HFFc6 (cell line): ENCODE measurements at regions not wholly inside any gene's neighbourhood (a gene's known extent, or its start where the extent isn't known, plus 50 kb on each side); places are given as distances from the start of the nearest gene placed in this dataset.
A peak's percentile ranks its signal among the peaks of the same experiment; 100 is the strongest.

Experiments
- DNase-seq: peaks from one replicate; pipeline ENCODE4 v3.0.0-alpha.2; 2018
- H3K27ac Mint-ChIP-seq: 2 replicates; pipeline ENCODE4 v1.8.0; 2020; ENCODE audit warnings: mild to moderate bottlenecking, mixed read lengths
- H3K27me3 Mint-ChIP-seq: 2 replicates; pipeline ENCODE4 v1.8.0; 2021; ENCODE audit warnings: mild to moderate bottlenecking, moderate library complexity, mixed read lengths; ENCODE audit not compliant: insufficient read depth
- H3K36me3 Mint-ChIP-seq: 2 replicates; pipeline ENCODE4 v1.8.0; 2021; ENCODE audit warnings: low read depth, mixed read lengths
- H3K4me1 Mint-ChIP-seq: 2 replicates; pipeline ENCODE4 v1.8.0; 2020; ENCODE audit warnings: low read depth, mixed read lengths
- H3K4me3 Mint-ChIP-seq: 2 replicates; pipeline ENCODE4 v1.8.0; 2020; ENCODE audit warnings: mild to moderate bottlenecking, moderate library complexity, mixed read lengths
- H3K9me3 Mint-ChIP-seq: 2 replicates; pipeline ENCODE4 v1.8.0; 2020; ENCODE audit warnings: mild to moderate bottlenecking, mixed read lengths
- TF ChIP-seq, protein P1 (sequence below): fragments of 200-600 bp; sonication (generic); IDR thresholded peaks from 2 replicates; pipeline ENCODE4 v1.5.0; 2021; ENCODE audit warnings: antibody characterized with exemption, mild to moderate bottlenecking

DNA sequence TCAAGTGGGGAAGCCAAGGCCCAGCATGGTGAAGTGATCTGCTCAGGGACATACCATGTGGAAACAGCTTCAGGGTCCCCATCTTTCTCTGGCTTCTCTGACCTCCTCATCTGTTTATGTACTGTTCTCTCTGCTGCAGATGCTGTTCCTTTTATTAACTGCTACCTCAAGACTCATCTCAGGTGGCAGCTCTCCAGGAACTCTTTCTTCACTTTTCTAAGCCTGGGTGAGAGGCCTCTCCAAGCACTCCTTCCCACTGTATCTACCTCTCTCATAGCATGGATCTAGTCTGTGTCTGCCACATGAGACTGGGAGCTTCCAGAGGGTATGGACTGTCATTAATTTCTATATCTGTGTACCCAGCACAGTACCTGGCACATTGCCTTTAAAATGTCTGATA, 73.4 kb upstream of the PPM1J start:
- no peak overlapping the region for H3K27ac Mint-ChIP-seq
- H3K36me3 Mint-ChIP-seq = no peaks in the 10 kb centered on the region
- peaks cover 27% of the 10 kb centered on the region for H3K4me1 Mint-ChIP-seq
- H3K27me3 Mint-ChIP-seq = peaks cover 2% of the 10 kb centered on the region
- H3K4me3 Mint-ChIP-seq = no peak overlapping the region
- TF ChIP-seq, protein P1, sequence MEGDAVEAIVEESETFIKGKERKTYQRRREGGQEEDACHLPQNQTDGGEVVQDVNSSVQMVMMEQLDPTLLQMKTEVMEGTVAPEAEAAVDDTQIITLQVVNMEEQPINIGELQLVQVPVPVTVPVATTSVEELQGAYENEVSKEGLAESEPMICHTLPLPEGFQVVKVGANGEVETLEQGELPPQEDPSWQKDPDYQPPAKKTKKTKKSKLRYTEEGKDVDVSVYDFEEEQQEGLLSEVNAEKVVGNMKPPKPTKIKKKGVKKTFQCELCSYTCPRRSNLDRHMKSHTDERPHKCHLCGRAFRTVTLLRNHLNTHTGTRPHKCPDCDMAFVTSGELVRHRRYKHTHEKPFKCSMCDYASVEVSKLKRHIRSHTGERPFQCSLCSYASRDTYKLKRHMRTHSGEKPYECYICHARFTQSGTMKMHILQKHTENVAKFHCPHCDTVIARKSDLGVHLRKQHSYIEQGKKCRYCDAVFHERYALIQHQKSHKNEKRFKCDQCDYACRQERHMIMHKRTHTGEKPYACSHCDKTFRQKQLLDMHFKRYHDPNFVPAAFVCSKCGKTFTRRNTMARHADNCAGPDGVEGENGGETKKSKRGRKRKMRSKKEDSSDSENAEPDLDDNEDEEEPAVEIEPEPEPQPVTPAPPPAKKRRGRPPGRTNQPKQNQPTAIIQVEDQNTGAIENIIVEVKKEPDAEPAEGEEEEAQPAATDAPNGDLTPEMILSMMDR = no peak
- H3K9me3 Mint-ChIP-seq = no peaks in the 10 kb centered on the region; the same call in 1 of the 2 replicates
- DNase-seq = peak; percentile 9

DNA sequence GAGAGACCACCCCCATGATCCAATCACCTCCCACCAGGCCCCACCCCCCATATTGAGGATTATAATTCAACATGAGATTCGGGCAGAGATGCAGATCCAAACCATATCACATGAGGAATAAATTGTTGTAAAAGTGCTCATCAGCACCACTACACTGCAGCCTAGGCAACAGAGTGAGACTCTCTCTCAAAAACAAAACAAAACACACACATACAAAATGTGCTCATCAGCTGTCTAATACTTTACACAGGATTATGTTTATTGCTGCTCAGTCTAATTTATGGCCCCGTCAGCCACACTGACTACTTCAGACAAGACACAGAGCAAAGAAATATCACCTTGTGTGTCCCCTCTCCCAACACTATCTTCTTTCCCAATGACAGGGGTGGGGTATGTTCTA, 72.9 kb upstream of the PPM1J start:
- H3K4me1 Mint-ChIP-seq = peaks cover 27% of the 10 kb centered on the region
- no peak overlapping the region for H3K4me3 Mint-ChIP-seq
- H3K36me3 Mint-ChIP-seq = no peaks in the 10 kb centered on the region
- peaks cover 2% of the 10 kb centered on the region for H3K27me3 Mint-ChIP-seq
- no peak for DNase-seq
- no peak overlapping the region for H3K27ac Mint-ChIP-seq
- peaks cover 5% of the 10 kb centered on the region; the same call in 1 of the 2 replicates for H3K9me3 Mint-ChIP-seq
- TF ChIP-seq, protein P1 = no peak

DNA sequence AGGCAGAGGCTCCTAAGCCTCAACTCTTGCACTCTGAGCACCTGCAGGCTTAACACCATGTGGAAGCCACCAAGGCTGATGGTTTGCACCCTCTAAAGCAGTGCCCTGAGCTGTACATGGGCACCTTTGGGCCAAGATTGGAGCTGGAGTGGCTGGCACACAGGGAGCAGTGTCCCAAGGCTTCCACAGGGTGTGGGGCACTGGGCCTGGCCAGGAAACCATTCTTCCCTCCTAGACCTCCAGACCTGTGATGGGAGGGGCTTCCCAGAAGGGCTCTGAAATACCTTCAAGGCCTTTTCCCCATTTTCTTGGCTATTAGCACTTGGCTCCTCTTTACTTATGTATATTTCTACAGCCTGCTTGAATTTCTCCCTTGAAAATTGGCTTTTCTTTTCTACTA, 67.9 kb upstream of the PPM1J start:
- no peak overlapping the region for H3K4me3 Mint-ChIP-seq

DNA sequence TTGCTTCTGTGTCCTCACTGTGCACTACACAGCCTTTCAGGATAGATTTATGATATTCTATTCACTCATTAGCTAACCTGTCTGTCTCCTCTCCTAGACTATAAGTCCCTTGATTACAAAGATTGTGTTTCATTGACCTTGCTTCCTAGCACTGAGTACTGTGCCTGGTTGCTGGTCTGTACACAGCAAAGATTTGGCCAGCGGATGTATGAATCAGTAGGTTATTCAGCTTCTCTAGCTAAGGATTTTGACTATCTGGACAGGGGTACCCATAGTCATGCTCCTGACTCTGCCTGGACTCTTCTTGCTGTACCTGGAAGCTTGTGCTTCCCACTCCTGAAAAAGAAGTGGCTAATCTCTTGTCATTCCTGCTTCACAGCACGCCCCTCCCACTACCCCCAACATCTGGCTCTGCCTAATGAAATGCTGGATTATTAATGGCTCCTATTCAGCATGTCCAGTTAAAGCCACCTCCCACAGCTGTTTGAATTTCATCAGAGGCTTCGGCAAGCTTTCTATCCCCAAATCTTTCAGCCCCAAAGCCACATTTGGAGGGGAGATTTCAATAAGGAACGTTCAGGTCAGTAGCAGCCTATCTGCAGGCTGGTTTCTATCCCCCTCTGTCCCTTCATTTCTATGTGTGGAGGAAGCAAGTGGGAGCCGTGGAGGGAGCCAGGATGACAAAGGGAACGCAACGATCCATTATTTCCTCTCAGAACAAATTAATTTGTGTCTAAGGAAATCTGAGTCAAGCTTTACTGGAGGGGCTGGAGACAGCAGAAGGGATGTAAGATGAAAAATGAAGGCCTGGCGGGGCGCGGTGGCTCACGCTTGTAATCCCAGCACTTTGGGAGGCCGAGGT, 64.8 kb upstream of the PPM1J start:
- TF ChIP-seq, protein P1 = no peak
- no peak overlapping the region for H3K4me3 Mint-ChIP-seq
- H3K27ac Mint-ChIP-seq = no peak overlapping the region
- DNase-seq = no peak
- H3K4me1 Mint-ChIP-seq = no peaks in the 10 kb centered on the region
- no peaks in the 10 kb centered on the region for H3K36me3 Mint-ChIP-seq
- peaks cover 3% of the 10 kb centered on the region for H3K27me3 Mint-ChIP-seq
- H3K9me3 Mint-ChIP-seq = peaks cover 5% of the 10 kb centered on the region; the same call in 1 of the 2 replicates

More for the DNA sequence above, 67.9 kb upstream of the PPM1J start:
- H3K27ac Mint-ChIP-seq = no peak overlapping the region
- TF ChIP-seq, protein P1 = no peak
- peaks cover 5% of the 10 kb centered on the region; the same call in 1 of the 2 replicates for H3K9me3 Mint-ChIP-seq
- H3K36me3 Mint-ChIP-seq = no peaks in the 10 kb centered on the region
- no peak for DNase-seq
- H3K27me3 Mint-ChIP-seq = peaks cover 3% of the 10 kb centered on the region
- no peaks in the 10 kb centered on the region for H3K4me1 Mint-ChIP-seq

DNA sequence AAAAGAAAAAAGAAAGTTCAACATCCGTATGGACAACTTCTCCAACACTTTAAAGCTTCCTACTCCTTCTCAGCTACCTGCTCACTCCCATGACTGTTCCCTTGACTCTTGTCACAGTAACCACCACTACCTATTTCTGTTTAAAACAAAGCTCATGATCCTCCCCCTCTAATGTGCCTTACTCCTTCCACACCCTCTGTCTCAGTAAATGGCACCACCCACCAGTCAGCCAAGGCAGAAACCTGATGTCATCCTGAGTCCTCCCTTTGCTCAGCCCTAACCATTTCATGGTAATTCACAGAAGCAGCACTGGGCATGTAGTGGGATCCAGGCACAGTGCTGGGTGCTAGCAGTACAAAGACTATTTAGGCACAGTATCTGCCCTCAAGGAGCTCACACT, 63.0 kb upstream of the PPM1J start:
- H3K9me3 Mint-ChIP-seq = peaks cover under 1% of the 10 kb centered on the region; the same call in 1 of the 2 replicates
- H3K4me1 Mint-ChIP-seq = no peaks in the 10 kb centered on the region
- no peaks in the 10 kb centered on the region for H3K36me3 Mint-ChIP-seq
- no peak overlapping the region for H3K4me3 Mint-ChIP-seq
- TF ChIP-seq, protein P1 = no peak
- peaks cover 3% of the 10 kb centered on the region for H3K27me3 Mint-ChIP-seq
- H3K27ac Mint-ChIP-seq = no peak overlapping the region
- no peak for DNase-seq
